BE2C (cell line): ENCODE measurements at regions not wholly inside any gene's neighbourhood (a gene's known extent, or its start where the extent isn't known, plus 50 kb on each side); places are given as distances from the start of the nearest gene placed in this dataset.

Experiments used
- DNase-seq: peaks from one replicate; pipeline ENCODE4 v3.0.0-alpha.2; 2020
- H3K27me3 ChIP-seq: fragments of 250-450 bp; sonication (Bioruptor Pico); 2 replicates; pipeline ENCODE4 v1.5.1; 2020; ENCODE audit warnings: mild to moderate bottlenecking
- H3K36me3 ChIP-seq: fragments of 250-450 bp; sonication (Bioruptor Pico); 2 replicates; pipeline ENCODE4 v1.5.1; 2020; ENCODE audit warnings: mild to moderate bottlenecking
- H3K4me1 ChIP-seq: fragments of 250-450 bp; sonication (Bioruptor Pico); 2 replicates; pipeline ENCODE4 v1.5.1; 2020
- H3K4me3 ChIP-seq: 2 replicates; pipeline ENCODE4 v1.5.1; 2011; ENCODE audit warnings: low read depth, low read length
- H3K9me3 ChIP-seq: fragments of 250-450 bp; sonication (Bioruptor Pico); 2 replicates; pipeline ENCODE4 v1.5.1; 2020
- TF ChIP-seq, protein P1 (sequence below): IDR thresholded peaks from 2 replicates; pipeline ENCODE4 v1.5.1; 2012; ENCODE audit warnings: mild to moderate bottlenecking, low read depth, low read length

DNA sequence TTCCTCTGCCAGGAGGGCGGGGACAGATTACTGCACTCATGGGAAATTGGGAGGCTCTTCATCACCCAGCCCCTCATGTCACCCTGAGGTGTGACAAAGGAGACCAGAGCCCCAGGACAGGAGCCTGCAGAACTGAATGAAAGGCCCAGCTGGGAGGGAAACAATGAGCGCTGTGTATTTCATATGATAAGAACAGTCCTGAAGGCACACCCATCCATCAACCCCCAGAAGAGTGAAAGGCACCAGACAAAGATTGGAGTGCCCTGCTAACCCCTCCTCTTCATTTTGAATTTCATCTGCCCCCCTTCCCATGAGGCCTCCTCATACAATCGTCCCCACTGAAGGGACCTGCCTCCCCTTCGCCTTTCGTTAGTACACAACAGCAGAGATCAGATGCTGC is 160.0 kb upstream of the PRICKLE2 start:
- no peaks in the 10 kb centered on the region for H3K4me1 ChIP-seq
- no peak overlapping the region for H3K4me3 ChIP-seq
- no peaks in the 10 kb centered on the region for H3K9me3 ChIP-seq
- DNase-seq: no peak
- H3K36me3 ChIP-seq: no peaks in the 10 kb centered on the region
- no peaks in the 10 kb centered on the region for H3K27me3 ChIP-seq
- TF ChIP-seq, protein P1, sequence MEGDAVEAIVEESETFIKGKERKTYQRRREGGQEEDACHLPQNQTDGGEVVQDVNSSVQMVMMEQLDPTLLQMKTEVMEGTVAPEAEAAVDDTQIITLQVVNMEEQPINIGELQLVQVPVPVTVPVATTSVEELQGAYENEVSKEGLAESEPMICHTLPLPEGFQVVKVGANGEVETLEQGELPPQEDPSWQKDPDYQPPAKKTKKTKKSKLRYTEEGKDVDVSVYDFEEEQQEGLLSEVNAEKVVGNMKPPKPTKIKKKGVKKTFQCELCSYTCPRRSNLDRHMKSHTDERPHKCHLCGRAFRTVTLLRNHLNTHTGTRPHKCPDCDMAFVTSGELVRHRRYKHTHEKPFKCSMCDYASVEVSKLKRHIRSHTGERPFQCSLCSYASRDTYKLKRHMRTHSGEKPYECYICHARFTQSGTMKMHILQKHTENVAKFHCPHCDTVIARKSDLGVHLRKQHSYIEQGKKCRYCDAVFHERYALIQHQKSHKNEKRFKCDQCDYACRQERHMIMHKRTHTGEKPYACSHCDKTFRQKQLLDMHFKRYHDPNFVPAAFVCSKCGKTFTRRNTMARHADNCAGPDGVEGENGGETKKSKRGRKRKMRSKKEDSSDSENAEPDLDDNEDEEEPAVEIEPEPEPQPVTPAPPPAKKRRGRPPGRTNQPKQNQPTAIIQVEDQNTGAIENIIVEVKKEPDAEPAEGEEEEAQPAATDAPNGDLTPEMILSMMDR: no peak

DNA sequence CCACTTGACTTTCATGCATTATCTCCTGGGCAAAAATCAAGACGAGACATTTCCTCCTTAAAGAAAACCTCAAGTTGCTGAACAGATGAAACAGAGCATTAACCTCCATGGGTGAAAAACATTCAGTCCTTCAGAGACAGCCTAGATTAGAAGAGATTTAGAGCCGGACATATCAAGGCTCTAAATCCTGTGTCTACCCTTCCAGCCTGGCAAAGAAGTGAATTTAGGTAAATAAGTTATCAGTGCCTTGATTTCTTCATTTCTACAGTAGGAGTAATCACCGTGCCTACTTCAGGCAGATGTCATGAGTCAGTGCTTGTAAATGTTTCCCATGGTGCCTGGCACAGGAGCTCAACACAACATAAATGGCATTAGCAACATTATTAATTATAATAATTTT is 159.3 kb upstream of the PRICKLE2 start:
- H3K4me3 ChIP-seq: no peak overlapping the region
- DNase-seq: no peak

GRCh38 chr3:64382153-64382552 is 156.9 kb upstream of the PRICKLE2 start:
- DNase-seq: no peak
- H3K27me3 ChIP-seq: no peaks in the 10 kb centered on the region
- H3K4me3 ChIP-seq: no peak overlapping the region
- no peaks in the 10 kb centered on the region for H3K4me1 ChIP-seq
- H3K36me3 ChIP-seq: no peaks in the 10 kb centered on the region
- TF ChIP-seq, protein P1: no peak
- no peaks in the 10 kb centered on the region for H3K9me3 ChIP-seq

More for the DNA sequence above, 159.3 kb upstream of the PRICKLE2 start:
- TF ChIP-seq, protein P1: no peak
- Histone ChIP-seq H3K36me3 (no peaks in the 10 kb centered on the region), H3K4me1 (no peaks in the 10 kb centered on the region), H3K9me3 (no peaks in the 10 kb centered on the region), H3K27me3 (no peaks in the 10 kb centered on the region)

GRCh38 chr3:64381367-64381766 is 156.1 kb upstream of the PRICKLE2 start:
- Histone ChIP-seq H3K27me3 (no peaks in the 10 kb centered on the region), H3K4me3 (no peak overlapping the region), H3K9me3 (no peaks in the 10 kb centered on the region), H3K4me1 (no peaks in the 10 kb centered on the region), H3K36me3 (no peaks in the 10 kb centered on the region)
- DNase-seq: no peak
- TF ChIP-seq, protein P1: no peak

DNA sequence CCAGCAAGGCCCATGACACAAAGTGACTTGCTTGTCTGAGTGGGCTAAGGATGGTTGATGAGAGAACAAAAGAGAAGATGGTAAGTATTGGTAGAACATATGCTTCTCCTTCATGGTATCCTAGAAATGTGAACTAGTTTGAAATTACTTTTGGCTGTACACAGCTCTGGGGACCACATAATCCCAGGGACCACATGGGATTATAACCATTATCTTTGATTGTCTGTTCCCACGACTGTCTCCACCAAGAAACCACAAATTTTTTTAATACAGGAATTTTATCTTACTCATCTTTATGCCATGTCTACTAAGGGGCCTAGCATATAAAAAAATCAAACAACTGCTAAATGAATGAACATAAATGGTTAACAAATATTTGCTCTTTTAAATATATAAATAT is 155.3 kb upstream of the PRICKLE2 start:
- Histone ChIP-seq H3K9me3 (no peaks in the 10 kb centered on the region), H3K36me3 (no peaks in the 10 kb centered on the region), H3K27me3 (no peaks in the 10 kb centered on the region), H3K4me1 (no peaks in the 10 kb centered on the region), H3K4me3 (no peak overlapping the region)
- no peak for DNase-seq
- TF ChIP-seq, protein P1: no peak

DNA sequence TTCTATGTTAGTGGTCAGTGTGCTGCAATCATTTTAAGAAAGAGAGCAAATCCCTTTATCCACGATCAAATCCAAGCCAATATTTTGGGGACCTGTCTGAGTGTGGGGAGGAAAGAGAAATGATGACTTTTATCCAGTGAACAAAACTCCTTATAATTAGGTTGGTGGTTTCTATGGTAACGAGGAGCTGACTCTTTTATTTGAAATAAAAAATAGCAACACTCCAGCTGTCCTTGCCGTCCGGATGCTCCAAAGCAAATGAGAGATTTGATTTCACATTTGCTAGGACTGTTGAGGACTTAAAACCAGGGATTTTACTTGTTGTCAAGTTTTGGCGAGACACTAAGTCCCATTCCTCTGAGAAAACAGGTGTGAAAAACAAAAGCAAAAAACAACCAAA is 154.0 kb upstream of the PRICKLE2 start:
- no peaks in the 10 kb centered on the region for H3K36me3 ChIP-seq

More for the DNA sequence above, 154.0 kb upstream of the PRICKLE2 start:
- Histone ChIP-seq H3K4me3 (no peak overlapping the region), H3K4me1 (no peaks in the 10 kb centered on the region), H3K27me3 (no peaks in the 10 kb centered on the region), H3K9me3 (no peaks in the 10 kb centered on the region)
- DNase-seq: no peak
- TF ChIP-seq, protein P1: no peak
